22Rv1 (cell line): ENCODE measurements at regions not wholly inside any gene's neighbourhood (a gene's known extent, or its start where the extent isn't known, plus 50 kb on each side); places are given as distances from the start of the nearest gene placed in this dataset.

Experiments used
- CTCF ChIP-seq: fragments of 450-650 bp; IDR thresholded peaks from 2 replicates; pipeline ENCODE4 v1.5.1; 2017; ENCODE audit warnings: mild to moderate bottlenecking
- ZFX ChIP-seq: fragments of 450-650 bp; IDR thresholded peaks from 2 replicates; pipeline ENCODE4 v1.6.1; 2017; ENCODE audit warnings: antibody characterized with exemption, borderline replicate concordance

DNA sequence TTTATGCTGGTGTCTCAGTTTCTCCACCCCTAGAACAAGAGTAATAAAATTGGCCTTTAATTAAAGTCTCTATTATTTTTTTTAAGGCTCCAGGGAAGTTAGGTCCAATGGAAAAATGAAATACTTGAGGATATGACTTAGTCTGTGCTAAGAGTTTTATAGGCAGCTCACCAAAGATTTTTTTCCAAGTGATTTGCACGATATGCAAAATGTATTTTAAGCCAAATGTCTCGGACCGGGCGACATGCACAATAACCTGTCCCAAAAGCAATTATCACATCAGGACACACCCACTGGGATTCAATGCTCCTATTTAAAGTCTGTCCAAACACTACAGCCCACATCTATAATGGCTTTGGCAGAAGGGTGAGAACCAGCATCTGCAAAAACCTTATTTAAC, 136.1 kb upstream of the ANKH start:
- TF ChIP-seq CTCF (no peak), ZFX (no peak)
